Trophoblast cell (in vitro differentiated cells and primary cell): ENCODE measurements at regions not wholly inside any gene's neighbourhood (a gene's known extent, or its start where the extent isn't known, plus 50 kb on each side); places are given as distances from the start of the nearest gene placed in this dataset.

Experiments
- DNase-seq, 2 donors: peaks; one replicate each; pipeline ENCODE4 v3.0.0-alpha.2; 2016
- H2AFZ ChIP-seq: 2 replicates; pipeline ENCODE4 v1.6.1; 2013; ENCODE audit warnings: low read length, moderate library complexity, mild to moderate bottlenecking; ENCODE audit not compliant: insufficient read depth, poor library complexity
- H2AK5ac ChIP-seq: 2 replicates; pipeline ENCODE4 v1.6.1; 2013; ENCODE audit warnings: mild to moderate bottlenecking, low read length
- H2BK120ac ChIP-seq: 2 replicates; pipeline ENCODE4 v1.6.1; 2013; ENCODE audit warnings: low read length, mild to moderate bottlenecking, moderate library complexity; ENCODE audit not compliant: insufficient read depth, poor library complexity
- H2BK12ac ChIP-seq: 2 replicates; pipeline ENCODE4 v1.6.1; 2013; ENCODE audit warnings: mild to moderate bottlenecking, low read length, moderate library complexity
- H2BK5ac ChIP-seq: 2 replicates; pipeline ENCODE4 v1.6.1; 2013; ENCODE audit warnings: low read length, low read depth, moderate library complexity, mild to moderate bottlenecking; ENCODE audit not compliant: poor library complexity
- H3K14ac ChIP-seq: 2 replicates; pipeline ENCODE4 v1.6.1; 2013; ENCODE audit warnings: mild to moderate bottlenecking, low read length
- H3K18ac ChIP-seq: 2 replicates; pipeline ENCODE4 v1.6.1; 2013; ENCODE audit warnings: mild to moderate bottlenecking, low read length
- H3K23ac ChIP-seq: 2 replicates; pipeline ENCODE4 v1.6.1; 2013; ENCODE audit warnings: low read length
- H3K27ac ChIP-seq: 2 replicates; pipeline ENCODE4 v1.5.1; 2013; ENCODE audit warnings: low read depth, mild to moderate bottlenecking, inconsistent platforms, low read length, moderate library complexity
- H3K27me3 ChIP-seq: 2 replicates; pipeline ENCODE4 v1.6.1; 2013; ENCODE audit warnings: inconsistent platforms, mild to moderate bottlenecking, low read length, moderate library complexity; ENCODE audit not compliant: insufficient read depth
- H3K36me3 ChIP-seq, 2 experiments: 1 replicate in 1 of 2; 2 replicates in 1 of 2; pipeline ENCODE4 v1.6.1; 2013; ENCODE audit warnings: low read length in 2 of 2, mild to moderate bottlenecking in 2 of 2, moderate library complexity in 1 of 2; ENCODE audit not compliant: insufficient read depth in 2 of 2, control insufficient read depth in 1 of 2
- H3K4ac ChIP-seq: 2 replicates; pipeline ENCODE4 v1.6.1; 2013; ENCODE audit warnings: low read depth, mild to moderate bottlenecking, low read length, moderate library complexity
- H3K4me1 ChIP-seq, 2 experiments: 1 replicate in 1 of 2; 2 replicates in 1 of 2; pipeline ENCODE4 v1.6.1; 2013; ENCODE audit warnings: low read length in 2 of 2, mild to moderate bottlenecking in 2 of 2, moderate library complexity in 1 of 2; ENCODE audit not compliant: insufficient read depth in 2 of 2, control insufficient read depth in 1 of 2
- H3K4me2 ChIP-seq: 2 replicates; pipeline ENCODE4 v1.6.1; 2013; ENCODE audit warnings: inconsistent platforms, mild to moderate bottlenecking, low read length, moderate library complexity
- H3K4me3 ChIP-seq: 2 replicates; pipeline ENCODE4 v1.5.1; 2013; ENCODE audit warnings: mild to moderate bottlenecking, low read depth, low read length, inconsistent platforms
- H3K79me1 ChIP-seq: one replicate; pipeline ENCODE4 v1.6.1; 2013; ENCODE audit warnings: low read length
- H3K79me2 ChIP-seq: 2 replicates; pipeline ENCODE4 v1.6.1; 2013; ENCODE audit warnings: low read length, mild to moderate bottlenecking; ENCODE audit not compliant: control insufficient read depth, insufficient read depth, poor library complexity
- H3K9ac ChIP-seq: 2 replicates; pipeline ENCODE4 v1.6.1; 2013; ENCODE audit warnings: mild to moderate bottlenecking, low read length
- H3K9me3 ChIP-seq: 2 replicates; pipeline ENCODE4 v1.6.1; 2013; ENCODE audit warnings: low read depth, mild to moderate bottlenecking, control low read depth, inconsistent platforms, low read length; ENCODE audit not compliant: insufficient read depth
- H4K12ac ChIP-seq: 2 replicates; pipeline ENCODE4 v1.6.1; 2013; ENCODE audit warnings: low read depth, mild to moderate bottlenecking, low read length, moderate library complexity
- H4K8ac ChIP-seq: 2 replicates; pipeline ENCODE4 v1.6.1; 2013; ENCODE audit warnings: low read depth, mild to moderate bottlenecking, low read length, moderate library complexity
- H4K91ac ChIP-seq: one replicate; pipeline ENCODE4 v1.6.1; 2013; ENCODE audit warnings: low read depth, mild to moderate bottlenecking, low read length, moderate library complexity
- WGBS: extraction: QIAGEN DNeasy Blood & Tissue Kit; methylation state at CpG from one replicate; pipeline ENCODE4 v1.1.7; 2013; ENCODE audit warnings: missing lambda C conversion rate; ENCODE audit not compliant: insufficient read length, insufficient coverage; ENCODE audit errors: extremely low coverage; 5-methylcytosine and 5-hydroxymethylcytosine counted together

GRCh38 chr15:72935521-72935920 is 116.7 kb upstream of the NEO1 start:
- no peak overlapping the region for H3K18ac ChIP-seq
- WGBS: no CpG with 5 or more reads among the region's 2 CpGs
- no peak overlapping the region for H3K23ac ChIP-seq

GRCh38 chr15:72934921-72935320 is 117.3 kb upstream of the NEO1 start:
- no peak overlapping the region for H2AK5ac ChIP-seq
- no peak overlapping the region for H3K4ac ChIP-seq
- WGBS: no CpG with 5 or more reads among the region's 4 CpGs
- H3K23ac ChIP-seq: no peak overlapping the region
- H4K8ac ChIP-seq: no peak overlapping the region
- no peak overlapping the region for H3K4me2 ChIP-seq
- H3K4me3 ChIP-seq: no peak overlapping the region
- no peak overlapping the region for H3K18ac ChIP-seq
- H3K79me1 ChIP-seq: no peaks in the 10 kb centered on the region
- H3K79me2 ChIP-seq: no peaks in the 10 kb centered on the region
- no peaks in the 10 kb centered on the region for H3K27me3 ChIP-seq
- H2AFZ ChIP-seq: no peak overlapping the region
- H3K4me1 ChIP-seq: no peaks in the 10 kb centered on the region
- DNase-seq: no peak
- H3K9me3 ChIP-seq: no peaks in the 10 kb centered on the region
- no peak overlapping the region for H2BK120ac ChIP-seq
- H3K9ac ChIP-seq: no peak overlapping the region
- H4K12ac ChIP-seq: no peak overlapping the region
- no peak overlapping the region for H2BK5ac ChIP-seq
- H3K14ac ChIP-seq: no peak overlapping the region
- H3K36me3 ChIP-seq: no peaks in the 10 kb centered on the region
- H3K27ac ChIP-seq: no peak overlapping the region
- H4K91ac ChIP-seq: no peak overlapping the region
- H2BK12ac ChIP-seq: no peak overlapping the region

More at GRCh38 chr15:72935521-72935920, 116.7 kb upstream of the NEO1 start:
- H3K36me3 ChIP-seq: no peaks in the 10 kb centered on the region
- H2BK120ac ChIP-seq: no peak overlapping the region
- H3K27me3 ChIP-seq: no peaks in the 10 kb centered on the region
- no peak overlapping the region for H2BK12ac ChIP-seq
- H3K14ac ChIP-seq: no peak overlapping the region
- H3K27ac ChIP-seq: no peak overlapping the region
- H3K4me2 ChIP-seq: no peak overlapping the region
- DNase-seq: no peak
- no peak overlapping the region for H4K8ac ChIP-seq
- no peak overlapping the region for H3K4me3 ChIP-seq
- H3K4ac ChIP-seq: no peak overlapping the region
- H3K79me1 ChIP-seq: no peaks in the 10 kb centered on the region
- no peak overlapping the region for H4K12ac ChIP-seq
- H3K9me3 ChIP-seq: no peaks in the 10 kb centered on the region
- H3K4me1 ChIP-seq: no peaks in the 10 kb centered on the region
- H2AK5ac ChIP-seq: no peak overlapping the region
- H3K79me2 ChIP-seq: no peaks in the 10 kb centered on the region
- no peak overlapping the region for H4K91ac ChIP-seq
- H2BK5ac ChIP-seq: no peak overlapping the region
- H2AFZ ChIP-seq: no peak overlapping the region
- no peak overlapping the region for H3K9ac ChIP-seq

GRCh38 chr15:72933976-72934375 is 118.3 kb upstream of the NEO1 start:
- no peak overlapping the region for H2BK120ac ChIP-seq
- H3K18ac ChIP-seq: no peak overlapping the region

GRCh38 chr15:72932472-72932871 is 119.8 kb upstream of the NEO1 start:
- H3K9me3 ChIP-seq: no peaks in the 10 kb centered on the region
- no peak overlapping the region for H3K14ac ChIP-seq
- H2AK5ac ChIP-seq: no peak overlapping the region
- no peak overlapping the region for H3K23ac ChIP-seq
- no peak overlapping the region for H3K4me2 ChIP-seq
- no peak overlapping the region for H2BK120ac ChIP-seq
- H3K27ac ChIP-seq: no peak overlapping the region
- no peak overlapping the region for H3K9ac ChIP-seq
- no peaks in the 10 kb centered on the region for H3K36me3 ChIP-seq
- no peak overlapping the region for H3K18ac ChIP-seq
- no CpG with 5 or more reads among the region's 3 CpGs for WGBS
- H3K4ac ChIP-seq: no peak overlapping the region
- no peak for DNase-seq
- no peak overlapping the region for H2AFZ ChIP-seq
- no peaks in the 10 kb centered on the region for H3K27me3 ChIP-seq
- no peak overlapping the region for H3K4me3 ChIP-seq
- H4K91ac ChIP-seq: no peak overlapping the region
- H2BK12ac ChIP-seq: no peak overlapping the region
- no peaks in the 10 kb centered on the region for H3K4me1 ChIP-seq
- no peak overlapping the region for H4K12ac ChIP-seq
- H3K79me2 ChIP-seq: no peaks in the 10 kb centered on the region
- H4K8ac ChIP-seq: no peak overlapping the region
- no peaks in the 10 kb centered on the region for H3K79me1 ChIP-seq
- no peak overlapping the region for H2BK5ac ChIP-seq

More at GRCh38 chr15:72933976-72934375, 118.3 kb upstream of the NEO1 start:
- no peak for DNase-seq
- Histone ChIP-seq H3K79me1 (no peaks in the 10 kb centered on the region), H3K9ac (no peak overlapping the region), H3K79me2 (no peaks in the 10 kb centered on the region), H3K9me3 (no peaks in the 10 kb centered on the region), H2AK5ac (no peak overlapping the region), H3K4me2 (no peak overlapping the region), H4K8ac (no peak overlapping the region), H2BK5ac (no peak overlapping the region), H4K12ac (no peak overlapping the region), H3K27me3 (no peaks in the 10 kb centered on the region), H4K91ac (no peak overlapping the region), H3K4ac (no peak overlapping the region), H2BK12ac (no peak overlapping the region), H3K4me3 (no peak overlapping the region), H3K36me3 (no peaks in the 10 kb centered on the region), H3K23ac (no peak overlapping the region), H3K4me1 (no peaks in the 10 kb centered on the region), H3K14ac (no peak overlapping the region), H2AFZ (no peak overlapping the region), H3K27ac (no peak overlapping the region)
- WGBS: no CpG with 5 or more reads among the region's 3 CpGs
